MV-4-11 (cell line): ENCODE measurements at regions not wholly inside any gene's neighbourhood (a gene's known extent, or its start where the extent isn't known, plus 50 kb on each side); places are given as distances from the start of the nearest gene placed in this dataset.
"Not testable (repeated sequence)": the region's sequence is repeated elsewhere in the genome, so short reads cannot be mapped to it uniquely, and the experiment has no call there.

Source experiments
- DNase-seq: peaks from one replicate; lab custom pipeline; 2025; lab: John Stamatoyannopoulos, UW

GRCh38 chr5:121006217-121006616 lies 542.1 kb downstream of the PRR16 start:
- DNase-seq, result no peak

- DNase-seq, result no peak
These were observed 543.9 kb downstream of the PRR16 start for GRCh38 chr5:121008041-121008440.

- no peak for DNase-seq
These were observed 545.0 kb downstream of the PRR16 start for GRCh38 chr5:121009058-121009457.

- DNase-seq, result no peak
These were observed 553.9 kb downstream of the PRR16 start for GRCh38 chr5:121018004-121018403.

- no peak for DNase-seq
These were observed 555.0 kb downstream of the PRR16 start for GRCh38 chr5:121019106-121019505.

GRCh38 chr5:121019734-121020133 lies 555.6 kb downstream of the PRR16 start:
- no peak for DNase-seq

GRCh38 chr5:121021681-121022080 lies 557.6 kb downstream of the PRR16 start:
- no peak for DNase-seq

GRCh38 chr5:121024416-121025311 lies 560.6 kb downstream of the PRR16 start:
- DNase-seq, result no peak

- DNase-seq, result no peak
These were observed 561.6 kb downstream of the PRR16 start for GRCh38 chr5:121025671-121026070.

GRCh38 chr5:121027636-121028035 lies 563.5 kb downstream of the PRR16 start:
- DNase-seq, result no peak

- DNase-seq, result no peak
These were observed 565.6 kb downstream of the PRR16 start for GRCh38 chr5:121029536-121030245.

GRCh38 chr5:121031491-121031890 lies 567.4 kb downstream of the PRR16 start:
- DNase-seq, result no peak

GRCh38 chr5:121033334-121033733 lies 569.2 kb downstream of the PRR16 start:
- no peak for DNase-seq

GRCh38 chr5:121038438-121038837 lies 574.3 kb downstream of the PRR16 start:
- no peak for DNase-seq

GRCh38 chr5:121049971-121050370 lies 585.9 kb downstream of the PRR16 start:
- no peak for DNase-seq

- DNase-seq, result no peak
These were observed 589.2 kb downstream of the PRR16 start for GRCh38 chr5:121053055-121053985.

- DNase-seq, result no peak
These were observed 591.5 kb downstream of the PRR16 start for GRCh38 chr5:121055586-121055985.

GRCh38 chr5:121064241-121064640 lies 600.1 kb downstream of the PRR16 start:
- DNase-seq, result not testable (repeated sequence)

- no peak for DNase-seq
These were observed 622.6 kb downstream of the PRR16 start for GRCh38 chr5:121086671-121087070.

- no peak for DNase-seq
These were observed 623.5 kb downstream of the PRR16 start for GRCh38 chr5:121087560-121087959.

GRCh38 chr5:121088341-121088740 lies 624.2 kb downstream of the PRR16 start:
- DNase-seq, result peak; percentile 27

GRCh38 chr5:121090822-121091221 lies 626.7 kb downstream of the PRR16 start:
- DNase-seq, result no peak
